Adrenal gland (tissue), 5 donors: ENCODE measurements at regions not wholly inside any gene's neighbourhood (a gene's known extent, or its start where the extent isn't known, plus 50 kb on each side); places are given as distances from the start of the nearest gene placed in this dataset.
"Not testable (repeated sequence)": the region's sequence is repeated elsewhere in the genome, so short reads cannot be mapped to it uniquely, and the experiment has no call there.

Source experiments
- CTCF ChIP-seq, 6 experiments: fragments of 450-650 bp in 4 of 6; fragments of 200-600 bp in 2 of 6; sonication (generic) in 1 of 6; IDR thresholded peaks; 1 replicate in 5 of 6; 2 replicates in 1 of 6; pipeline versions ENCODE4 v1.5.1 to v1.8.0; 2016 to 2021; ENCODE audit warnings: antibody characterized with exemption in 6 of 6, mild to moderate bottlenecking in 2 of 6, moderate library complexity in 1 of 6
- POLR2A ChIP-seq, 2 donors: fragments of 450-650 bp; IDR thresholded peaks; one replicate each; pipeline ENCODE4 v1.6.1; 2017; ENCODE audit warnings: antibody characterized with exemption in 2 of 2, mild to moderate bottlenecking in 2 of 2, moderate library complexity in 1 of 2
- donor health status: DM: no; HTN: no; CAD: no.

DNA sequence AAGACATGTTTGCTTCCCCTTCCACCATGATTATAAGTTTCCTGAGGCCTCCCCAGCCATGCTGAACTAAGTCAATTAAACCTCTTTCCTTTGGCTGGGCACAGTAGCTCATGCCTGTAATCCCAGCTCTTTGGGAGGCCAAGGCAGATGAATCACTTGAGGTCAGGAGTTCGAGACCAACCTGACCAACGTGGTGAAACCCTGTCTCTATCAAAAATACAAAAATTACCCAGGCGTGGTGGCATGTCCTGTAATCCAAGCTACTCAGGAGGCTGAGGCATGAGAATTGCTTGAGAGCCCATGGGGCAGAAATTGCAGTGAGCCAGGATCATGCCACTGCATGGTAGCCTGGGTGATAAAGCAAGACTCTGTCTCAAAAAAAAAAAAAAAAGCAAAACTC, 130.2 kb upstream of the CDKN3 start:
- not testable (repeated sequence) for TF ChIP-seq CTCF, POLR2A (IDR thresholded peaks at IDR 0.05)
